ENCODE measurements at regions not wholly inside any gene's neighbourhood (a gene's known extent, or its start where the extent isn't known, plus 50 kb on each side); places are given as distances from the start of the nearest gene placed in this dataset.

GRCh38 chr18:78855188-78855587 is 124.4 kb upstream of the SALL3 start:
- no peak for TF ChIP-seq POLR2A (IDR thresholded peaks at IDR 0.05)
- TF ChIP-seq CTCF (IDR thresholded peaks at IDR 0.05), result no peak
- intact Hi-C loops (cut with DNase I; ENCODE audit: low total_unique reads), result no loop called here
- Histone ChIP-seq H3K27me3 (no peaks in the 10 kb centered on the region), H3K4me3 (no peak overlapping the region), H3K4me1 (no peaks in the 10 kb centered on the region), H3K36me3 (ENCODE audit: low read depth, missing control alignments) (no peaks in the 10 kb centered on the region), H3K27ac (no peak overlapping the region), H3K9me3 (no peaks in the 10 kb centered on the region)
- WGBS, 2 donors, result 73 to 76% methylated on average over 4 of the region's 4 CpGs
- no peak for DNase-seq

GRCh38 chr18:78856569-78857313 is 122.9 kb upstream of the SALL3 start:
- no peak for DNase-seq
- no peaks in the 10 kb centered on the region for H3K4me1 ChIP-seq
- TF ChIP-seq CTCF (IDR thresholded peaks at IDR 0.05) (no peak), POLR2A (IDR thresholded peaks at IDR 0.05) (no peak)
- WGBS, 2 donors, result 49 to 69% methylated on average over 25 to 50 of the region's 50 CpGs
- H3K27ac ChIP-seq, result no peak overlapping the region
- intact Hi-C loops (cut with DNase I; ENCODE audit: low total_unique reads), result no loop called here
- no peaks in the 10 kb centered on the region for H3K27me3 ChIP-seq
- no peaks in the 10 kb centered on the region for H3K9me3 ChIP-seq
- H3K4me3 ChIP-seq, result no peak overlapping the region
- no peaks in the 10 kb centered on the region for H3K36me3 ChIP-seq (ENCODE audit: low read depth, missing control alignments)

- Histone ChIP-seq H3K36me3 (ENCODE audit: low read depth, missing control alignments) (no peaks in the 10 kb centered on the region), H3K4me1 (no peaks in the 10 kb centered on the region), H3K9me3 (no peaks in the 10 kb centered on the region), H3K27ac (no peak overlapping the region), H3K27me3 (no peaks in the 10 kb centered on the region), H3K4me3 (no peak overlapping the region)
- no peak for DNase-seq
- intact Hi-C loops (cut with DNase I; ENCODE audit: low total_unique reads), result no loop called here
- TF ChIP-seq POLR2A (IDR thresholded peaks at IDR 0.05), result no peak
- TF ChIP-seq CTCF (IDR thresholded peaks at IDR 0.05), result no peak
- whole genome bisulfite sequencing, 2 donors, result 55 to 64% methylated on average over 42 of the region's 42 CpGs
These were observed 122.1 kb upstream of the SALL3 start for GRCh38 chr18:78857314-78858150.

- TF ChIP-seq CTCF (IDR thresholded peaks at IDR 0.05) (no peak), POLR2A (IDR thresholded peaks at IDR 0.05) (no peak)
- H3K4me3 ChIP-seq, result no peak overlapping the region
- no peaks in the 10 kb centered on the region for H3K27me3 ChIP-seq
- intact Hi-C loops (cut with DNase I; ENCODE audit: low total_unique reads), result no loop called here
- H3K27ac ChIP-seq, result no peak overlapping the region
- 82 to 86% methylated on average over 11 of the region's 11 CpGs for WGBS, 2 donors
- no peak for DNase-seq
- H3K4me1 ChIP-seq, result no peaks in the 10 kb centered on the region
- no peaks in the 10 kb centered on the region for H3K36me3 ChIP-seq (ENCODE audit: low read depth, missing control alignments)
- no peaks in the 10 kb centered on the region for H3K9me3 ChIP-seq
These were observed 119.9 kb upstream of the SALL3 start for GRCh38 chr18:78859686-78860085.
